WTC11 (cell line): ENCODE measurements at regions not wholly inside any gene's neighbourhood (a gene's known extent, or its start where the extent isn't known, plus 50 kb on each side); places are given as distances from the start of the nearest gene placed in this dataset.

Source experiments
- ATAC-seq: fragments of 200-7000 bp; cut with Tn5 transposase; 2 replicates; pipeline ENCODE4 v1.10.0; 2021; ENCODE audit warnings: mild to moderate bottlenecking, moderate library complexity
- CTCF ChIA-PET: fragments of 300-600 bp; sonication (Branson Sonifier 250); formaldehyde crosslinking; loops from one replicate; lab custom pipeline; 2021; ENCODE audit warnings: antibody characterized with exemption; lab: Charles Lee
- POLR2A ChIA-PET: fragments of 350-600 bp; sonication (Branson Sonifier 250); formaldehyde crosslinking; loops from one replicate; lab custom pipeline; 2021; ENCODE audit warnings: antibody characterized with exemption; lab: Charles Lee
- DNase-seq: peaks from one replicate; pipeline ENCODE4 v3.0.0; 2021; ENCODE audit warnings: low spot score
- H3K27ac Mint-ChIP-seq: 2 replicates; pipeline ENCODE4 v1.8.0; 2021; ENCODE audit warnings: mixed read lengths
- H3K27me3 Mint-ChIP-seq: 2 replicates; pipeline ENCODE4 v1.8.0; 2021; ENCODE audit warnings: low read depth, mild to moderate bottlenecking, moderate library complexity, mixed read lengths
- H3K36me3 Mint-ChIP-seq: 2 replicates; pipeline ENCODE4 v1.8.0; 2021; ENCODE audit warnings: mixed read lengths
- H3K4me1 Mint-ChIP-seq: 2 replicates; pipeline ENCODE4 v1.8.0; 2022; ENCODE audit warnings: mixed read lengths
- H3K4me3 Mint-ChIP-seq: 2 replicates; pipeline ENCODE4 v1.8.0; 2021; ENCODE audit warnings: mild to moderate bottlenecking, moderate library complexity, mixed read lengths
- H3K9me3 Mint-ChIP-seq: 2 replicates; pipeline ENCODE4 v1.8.0; 2021; ENCODE audit warnings: mixed read lengths
- AFF4 ChIP-seq: sonication (generic); formaldehyde crosslinking; IDR thresholded peaks from 2 replicates; pipeline ENCODE4 v1.8.1; 2023; ENCODE audit warnings: mild to moderate bottlenecking, missing genetic modification reagents, borderline replicate concordance
- CTCF ChIP-seq: fragments of 200-600 bp; IDR thresholded peaks from 2 replicates; pipeline ENCODE4 v1.8.0; 2022; ENCODE audit warnings: antibody characterized with exemption
- E2F5 ChIP-seq: sonication (generic); formaldehyde crosslinking; IDR thresholded peaks from 2 replicates; pipeline ENCODE4 v1.8.1; 2022; ENCODE audit warnings: mild to moderate bottlenecking, moderate library complexity, missing genetic modification reagents
- ERG ChIP-seq: fragments of 250-450 bp; sonication (Bioruptor Pico); IDR thresholded peaks from 2 replicates; pipeline ENCODE4 v1.8.0; 2021; ENCODE audit warnings: mild to moderate bottlenecking
- ESRRA ChIP-seq: sonication (generic); formaldehyde crosslinking; IDR thresholded peaks from 2 replicates; pipeline ENCODE4 v1.8.1; 2022; ENCODE audit warnings: mild to moderate bottlenecking, missing genetic modification reagents, borderline replicate concordance
- FOXP1 ChIP-seq: sonication (generic); formaldehyde crosslinking; IDR thresholded peaks from 2 replicates; pipeline ENCODE4 v1.8.0; 2022; ENCODE audit warnings: missing genetic modification reagents, mild to moderate bottlenecking, moderate library complexity, borderline replicate concordance
- GABPB1 ChIP-seq: sonication (generic); formaldehyde crosslinking; IDR thresholded peaks from 2 replicates; pipeline ENCODE4 v1.8.1; 2023; ENCODE audit warnings: mild to moderate bottlenecking, missing genetic modification reagents
- HMGXB4 ChIP-seq: sonication (generic); formaldehyde crosslinking; IDR thresholded peaks from 2 replicates; pipeline ENCODE4 v1.8.1; 2023; ENCODE audit warnings: mild to moderate bottlenecking, moderate library complexity, missing genetic modification reagents
- MAX ChIP-seq: sonication (generic); formaldehyde crosslinking; IDR thresholded peaks from 2 replicates; pipeline ENCODE4 v1.8.0; 2022; ENCODE audit warnings: mild to moderate bottlenecking, missing genetic modification reagents
- NR1H2 ChIP-seq: sonication (generic); formaldehyde crosslinking; IDR thresholded peaks from 2 replicates; pipeline ENCODE4 v1.9.0; 2021; ENCODE audit warnings: mild to moderate bottlenecking, moderate library complexity, missing genetic modification reagents
- PRRX2 ChIP-seq: fragments of 250-450 bp; sonication (Bioruptor Pico); IDR thresholded peaks from 2 replicates; pipeline ENCODE4 v1.8.0; 2021; ENCODE audit warnings: mild to moderate bottlenecking
- RORB ChIP-seq: fragments of 250-450 bp; sonication (Bioruptor Pico); IDR thresholded peaks from 2 replicates; pipeline ENCODE4 v1.9.0; 2021; ENCODE audit warnings: mild to moderate bottlenecking
- SOX15 ChIP-seq: fragments of 250-450 bp; sonication (Bioruptor Pico); IDR thresholded peaks from 2 replicates; pipeline ENCODE4 v1.9.0; 2021; ENCODE audit warnings: mild to moderate bottlenecking
- TP53 ChIP-seq: sonication (generic); formaldehyde crosslinking; IDR thresholded peaks from 2 replicates; pipeline ENCODE4 v1.8.1; 2023; ENCODE audit warnings: mild to moderate bottlenecking, missing genetic modification reagents
- USF1 ChIP-seq: sonication (generic); formaldehyde crosslinking; IDR thresholded peaks from 2 replicates; pipeline ENCODE4 v1.8.0; 2022; ENCODE audit warnings: mild to moderate bottlenecking, missing genetic modification reagents
- USF2 ChIP-seq: sonication (generic); formaldehyde crosslinking; IDR thresholded peaks from 2 replicates; pipeline ENCODE4 v1.8.1; 2023; ENCODE audit warnings: mild to moderate bottlenecking, missing genetic modification reagents, moderate library complexity
- ZNF416 ChIP-seq: fragments of 250-450 bp; sonication (Bioruptor Pico); IDR thresholded peaks from 2 replicates; pipeline ENCODE4 v1.9.0; 2021; ENCODE audit warnings: mild to moderate bottlenecking, inconsistent platforms
- ZNF671 ChIP-seq: fragments of 250-450 bp; sonication (Bioruptor Pico); IDR thresholded peaks from 2 replicates; pipeline ENCODE4 v1.8.0; 2021; ENCODE audit warnings: mild to moderate bottlenecking

GRCh38 chr4:14827111-14827510 lies 175.2 kb upstream of the CPEB2 start:
- CTCF ChIA-PET = no interaction called here
- Mint-ChIP-seq H3K27ac (no peak overlapping the region), H3K4me3 (no peak overlapping the region), H3K27me3 (no peaks in the 10 kb centered on the region), H3K36me3 (no peaks in the 10 kb centered on the region), H3K9me3 (no peaks in the 10 kb centered on the region), H3K4me1 (no peaks in the 10 kb centered on the region)
- POLR2A ChIA-PET = no interaction called here
- no peak for TF ChIP-seq NR1H2 (CRISPR knock-in tag)
- TF ChIP-seq AFF4 = no peak
- TF ChIP-seq ZNF416 (CRISPR knock-in tag) = no peak
- no peak for TF ChIP-seq SOX15 (CRISPR knock-in tag)
- TF ChIP-seq MAX (CRISPR knock-in tag) = no peak
- no peak for TF ChIP-seq HMGXB4 (CRISPR knock-in tag)
- no peak for TF ChIP-seq GABPB1
- TF ChIP-seq TP53 (CRISPR knock-in tag) = no peak
- TF ChIP-seq ERG (CRISPR knock-in tag) = no peak
- no peak for TF ChIP-seq ESRRA (CRISPR knock-in tag)
- TF ChIP-seq E2F5 = no peak
- TF ChIP-seq USF2 (CRISPR knock-in tag) = no peak
- TF ChIP-seq FOXP1 (CRISPR knock-in tag) = no peak
- TF ChIP-seq PRRX2 (CRISPR knock-in tag) = no peak
- no peak for TF ChIP-seq CTCF
- no peak for TF ChIP-seq RORB (CRISPR knock-in tag)
- TF ChIP-seq USF1 = no peak
- TF ChIP-seq ZNF671 (CRISPR knock-in tag) = no peak
- ATAC-seq = no peak
- no peak for DNase-seq
